Gastrocnemius medialis (tissue), 4 donors: ENCODE measurements at regions not wholly inside any gene's neighbourhood (a gene's known extent, or its start where the extent isn't known, plus 50 kb on each side); places are given as distances from the start of the nearest gene placed in this dataset.

Source experiments
- CTCF ChIP-seq, 5 experiments: fragments of 450-650 bp in 3 of 5; fragments of 200-600 bp in 2 of 5; sonication (generic) in 2 of 5; IDR thresholded peaks in 4 of 5; conservative IDR thresholded peaks in 1 of 5; 1 replicate in 4 of 5; 2 replicates in 1 of 5; pipeline ENCODE4 v1.5.1; 2016 to 2019; ENCODE audit warnings: antibody characterized with exemption in 5 of 5, mild to moderate bottlenecking in 3 of 5, moderate library complexity in 3 of 5
- POLR2A ChIP-seq, 2 donors: fragments of 450-650 bp; IDR thresholded peaks; one replicate each; pipeline ENCODE4 v1.6.1; 2017; ENCODE audit warnings: antibody characterized with exemption in 2 of 2, mild to moderate bottlenecking in 2 of 2, moderate library complexity in 2 of 2

- TF ChIP-seq POLR2A (IDR thresholded peaks at IDR 0.05), result no peak
- TF ChIP-seq CTCF (IDR thresholded peaks at IDR 0.05 in 4 of 5, conservative IDR thresholded peaks at IDR 0.05 in 1 of 5), result no peak
These were observed 436.8 kb upstream of the SPANXN1 start for GRCh38 chrX:144810539-144810938.
